ENCODE measurements at regions not wholly inside any gene's neighbourhood (a gene's known extent, or its start where the extent isn't known, plus 50 kb on each side); places are given as distances from the start of the nearest gene placed in this dataset.

DNA sequence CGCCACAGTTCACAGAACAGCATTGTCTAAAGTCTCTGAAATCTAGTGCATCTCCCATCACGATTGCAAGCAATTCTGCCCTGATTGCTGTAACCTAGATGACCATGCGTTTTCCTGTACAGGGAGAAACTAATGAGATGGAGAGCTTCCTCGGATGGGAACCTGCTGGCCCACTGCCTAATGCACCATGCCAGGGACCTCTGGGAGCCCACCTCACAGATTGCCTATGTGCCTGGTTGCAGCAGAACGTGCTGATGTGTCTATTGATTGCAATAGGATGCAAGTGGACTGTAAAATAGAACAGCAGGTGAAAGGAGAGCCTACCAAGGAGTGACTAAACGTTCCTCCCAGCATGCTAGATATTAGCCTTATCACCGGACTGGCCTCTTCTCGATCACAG is 141.0 kb upstream of the RAB12 start:
- ATAC-seq = no peak
- WGBS, 2 donors (ENCODE audit: low coverage in 1 of 2) = 70 to 88% methylated on average over 3 to 4 of the region's 8 CpGs
- no peak overlapping the region for H3K27ac ChIP-seq
- H3K36me3 ChIP-seq = no peaks in the 10 kb centered on the region
- H3K27me3 ChIP-seq = no peaks in the 10 kb centered on the region
- H3K4me3 ChIP-seq = no peak overlapping the region
- peaks cover 0 to 23% (median 0%) of the 10 kb centered on the region in 3 donors for H3K4me1 ChIP-seq
- H3K9me3 ChIP-seq = no peaks in the 10 kb centered on the region
- TF ChIP-seq, protein P1, sequence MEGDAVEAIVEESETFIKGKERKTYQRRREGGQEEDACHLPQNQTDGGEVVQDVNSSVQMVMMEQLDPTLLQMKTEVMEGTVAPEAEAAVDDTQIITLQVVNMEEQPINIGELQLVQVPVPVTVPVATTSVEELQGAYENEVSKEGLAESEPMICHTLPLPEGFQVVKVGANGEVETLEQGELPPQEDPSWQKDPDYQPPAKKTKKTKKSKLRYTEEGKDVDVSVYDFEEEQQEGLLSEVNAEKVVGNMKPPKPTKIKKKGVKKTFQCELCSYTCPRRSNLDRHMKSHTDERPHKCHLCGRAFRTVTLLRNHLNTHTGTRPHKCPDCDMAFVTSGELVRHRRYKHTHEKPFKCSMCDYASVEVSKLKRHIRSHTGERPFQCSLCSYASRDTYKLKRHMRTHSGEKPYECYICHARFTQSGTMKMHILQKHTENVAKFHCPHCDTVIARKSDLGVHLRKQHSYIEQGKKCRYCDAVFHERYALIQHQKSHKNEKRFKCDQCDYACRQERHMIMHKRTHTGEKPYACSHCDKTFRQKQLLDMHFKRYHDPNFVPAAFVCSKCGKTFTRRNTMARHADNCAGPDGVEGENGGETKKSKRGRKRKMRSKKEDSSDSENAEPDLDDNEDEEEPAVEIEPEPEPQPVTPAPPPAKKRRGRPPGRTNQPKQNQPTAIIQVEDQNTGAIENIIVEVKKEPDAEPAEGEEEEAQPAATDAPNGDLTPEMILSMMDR (IDR thresholded peaks at IDR 0.05) = no peak
- TF ChIP-seq EP300 (IDR thresholded peaks at IDR 0.05) (no peak), POLR2AphosphoS5 (IDR thresholded peaks at IDR 0.05) (no peak), POLR2A (IDR thresholded peaks at IDR 0.05) (no peak)

- Histone ChIP-seq H3K27me3 (no peaks in the 10 kb centered on the region), H3K9me3 (no peaks in the 10 kb centered on the region), H3K4me1 (peaks cover 0 to 23% (median 0%) of the 10 kb centered on the region in 3 donors), H3K4me3 (no peak overlapping the region), H3K27ac (no peak overlapping the region), H3K36me3 (no peaks in the 10 kb centered on the region)
- TF ChIP-seq, protein P1 (IDR thresholded peaks at IDR 0.05) = no peak
- TF ChIP-seq POLR2A (IDR thresholded peaks at IDR 0.05) = no peak
- no peak for TF ChIP-seq POLR2AphosphoS5 (IDR thresholded peaks at IDR 0.05)
- no peak for TF ChIP-seq EP300 (IDR thresholded peaks at IDR 0.05)
- no peak for ATAC-seq
- WGBS, 2 donors (ENCODE audit: low coverage in 1 of 2) = 8 to 33% methylated on average over 5 to 9 of the region's 9 CpGs
Observed at GRCh38 chr18:8468921-8469335, 140.3 kb upstream of the RAB12 start.

- H3K4me1 ChIP-seq = peaks cover 0 to 23% (median 0%) of the 10 kb centered on the region in 3 donors
- no peak overlapping the region for H3K27ac ChIP-seq
- TF ChIP-seq EP300 (IDR thresholded peaks at IDR 0.05) (no peak), POLR2A (IDR thresholded peaks at IDR 0.05) (no peak), POLR2AphosphoS5 (IDR thresholded peaks at IDR 0.05) (no peak)
- TF ChIP-seq, protein P1 (IDR thresholded peaks at IDR 0.05) = no peak
- 13% methylated on average over 3 of the region's 6 CpGs; no CpG with 5 or more reads in 1 of the 2 donors for WGBS, 2 donors (ENCODE audit: low coverage in 1 of 2)
- H3K27me3 ChIP-seq = no peaks in the 10 kb centered on the region
- no peaks in the 10 kb centered on the region for H3K9me3 ChIP-seq
- no peak for ATAC-seq
- no peak overlapping the region for H3K4me3 ChIP-seq
- H3K36me3 ChIP-seq = no peaks in the 10 kb centered on the region
Observed at GRCh38 chr18:8469544-8470130, 139.6 kb upstream of the RAB12 start.

DNA sequence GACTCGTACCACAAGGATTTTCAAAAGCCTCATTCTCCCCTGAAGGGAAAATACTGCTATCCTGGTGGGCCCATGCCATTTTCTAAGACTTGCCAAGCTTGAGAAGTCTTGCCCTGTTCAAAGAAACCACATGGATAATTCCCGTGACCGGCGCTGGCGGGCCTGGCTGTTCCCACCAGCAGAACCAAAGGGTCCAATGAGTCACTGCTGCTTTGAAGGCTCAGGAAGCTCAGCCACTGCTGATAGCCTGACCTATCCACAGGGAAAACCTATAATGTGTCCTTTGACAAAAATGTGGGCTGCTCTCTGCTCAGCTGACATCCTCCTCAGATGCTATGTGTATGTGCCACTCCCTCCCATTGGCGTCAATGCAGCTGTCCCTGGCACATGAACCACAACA is 137.9 kb upstream of the RAB12 start:
- Histone ChIP-seq H3K9me3 (no peaks in the 10 kb centered on the region), H3K27me3 (no peaks in the 10 kb centered on the region), H3K4me3 (no peak overlapping the region), H3K27ac (no peak overlapping the region), H3K4me1 (peaks cover 0 to 23% (median 0%) of the 10 kb centered on the region in 3 donors), H3K36me3 (no peaks in the 10 kb centered on the region)
- TF ChIP-seq POLR2AphosphoS5 (IDR thresholded peaks at IDR 0.05) (no peak), EP300 (IDR thresholded peaks at IDR 0.05) (no peak), POLR2A (IDR thresholded peaks at IDR 0.05) (no peak)
- TF ChIP-seq, protein P1 (IDR thresholded peaks at IDR 0.05) = no peak
- 100% methylated on average over 1 of the region's 6 CpGs for WGBS, 2 donors (ENCODE audit: low coverage in 1 of 2)
- ATAC-seq = no peak

- no peaks in the 10 kb centered on the region for H3K36me3 ChIP-seq
- TF ChIP-seq POLR2A (IDR thresholded peaks at IDR 0.05) (no peak), POLR2AphosphoS5 (IDR thresholded peaks at IDR 0.05) (no peak), EP300 (IDR thresholded peaks at IDR 0.05) (no peak)
- TF ChIP-seq, protein P1 (IDR thresholded peaks at IDR 0.05) = no peak
- WGBS, 2 donors (ENCODE audit: low coverage in 1 of 2) = 74 to 78% methylated on average over 2 to 3 of the region's 3 CpGs
- no peak overlapping the region for H3K27ac ChIP-seq
- ATAC-seq = no peak
- H3K27me3 ChIP-seq = peaks cover 7% of the 10 kb centered on the region
- H3K4me1 ChIP-seq = peaks cover 0 to 9% (median 0%) of the 10 kb centered on the region in 3 donors
- H3K4me3 ChIP-seq = no peak overlapping the region
- peaks cover 0 to 5% (median 0%) of the 10 kb centered on the region in 3 donors for H3K9me3 ChIP-seq
Observed at GRCh38 chr18:8474661-8475060, 134.6 kb upstream of the RAB12 start.
